ENCODE measurements at regions not wholly inside any gene's neighbourhood (a gene's known extent, or its start where the extent isn't known, plus 50 kb on each side); places are given as distances from the start of the nearest gene placed in this dataset.

GRCh38 chr20:54856202-54856601 is 380.8 kb downstream of the DOK5 start:
- DNase-seq (ENCODE audit: low read depth) = no peak
- H3K4me3 ChIP-seq (ENCODE audit: low read length) = no peak overlapping the region
- TF ChIP-seq CTCF (IDR thresholded peaks at IDR 0.05; ENCODE audit: insufficient read depth, low read depth, low read length, missing control alignments) = no peak

- DNase-seq (ENCODE audit: low read depth) = no peak
- no peak overlapping the region for H3K4me3 ChIP-seq (ENCODE audit: low read length)
- no peak for TF ChIP-seq CTCF (IDR thresholded peaks at IDR 0.05; ENCODE audit: insufficient read depth, low read depth, low read length, missing control alignments)
Observed at GRCh38 chr20:54849741-54850140, 374.3 kb downstream of the DOK5 start.

- H3K4me3 ChIP-seq (ENCODE audit: low read length) = no peak overlapping the region
- DNase-seq (ENCODE audit: low read depth) = no peak
- no peak for TF ChIP-seq CTCF (IDR thresholded peaks at IDR 0.05; ENCODE audit: insufficient read depth, low read depth, low read length, missing control alignments)
Observed at GRCh38 chr20:54848984-54849538, 373.7 kb downstream of the DOK5 start.

DNA sequence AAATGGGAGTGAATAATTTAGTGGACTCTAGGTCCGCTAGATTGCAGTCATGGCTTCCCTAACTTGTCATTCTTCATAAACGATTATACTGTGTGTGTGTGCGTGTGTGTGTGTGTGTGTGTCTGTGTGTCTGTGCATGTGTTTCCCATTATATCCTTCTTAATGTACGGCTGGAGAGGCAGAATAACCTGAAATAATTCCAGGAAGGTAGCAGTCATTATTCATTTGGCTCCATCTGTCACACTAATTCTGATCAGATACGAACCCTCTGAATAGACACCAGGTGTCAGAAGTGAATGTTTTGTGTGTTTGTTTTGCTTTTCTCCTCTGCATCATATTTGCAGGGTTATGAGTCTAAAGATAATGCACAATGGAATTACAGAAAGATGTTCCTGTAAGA is 372.9 kb downstream of the DOK5 start:
- no peak overlapping the region for H3K4me3 ChIP-seq (ENCODE audit: low read length)
- no peak for TF ChIP-seq CTCF (IDR thresholded peaks at IDR 0.05; ENCODE audit: insufficient read depth, low read depth, low read length, missing control alignments)
- DNase-seq (ENCODE audit: low read depth) = no peak

GRCh38 chr20:54846948-54847347 is 371.6 kb downstream of the DOK5 start:
- no peak for DNase-seq (ENCODE audit: low read depth)

DNA sequence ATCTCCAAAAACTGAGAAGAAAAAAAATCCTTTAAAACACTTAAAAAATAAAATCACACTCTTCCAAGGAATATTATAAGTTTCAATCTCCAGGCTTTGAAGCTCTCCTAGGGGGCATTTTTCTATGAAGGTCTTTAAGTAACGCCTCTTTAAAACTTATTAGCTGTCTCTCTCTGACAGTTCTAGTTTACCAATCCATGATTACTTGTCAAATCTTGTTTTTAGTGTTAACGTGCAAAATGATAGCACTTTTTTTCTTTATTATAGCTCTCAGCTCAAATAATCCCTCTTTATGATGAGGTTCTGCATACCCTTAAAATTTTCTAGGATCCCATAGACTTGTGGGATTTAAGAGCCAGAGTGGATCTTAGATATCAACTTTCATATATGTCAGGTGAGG is 369.0 kb downstream of the DOK5 start:
- TF ChIP-seq CTCF (IDR thresholded peaks at IDR 0.05; ENCODE audit: insufficient read depth, low read depth, low read length, missing control alignments) = no peak
- no peak overlapping the region for H3K4me3 ChIP-seq (ENCODE audit: low read length)
- no peak for DNase-seq (ENCODE audit: low read depth)

More at GRCh38 chr20:54846948-54847347, 371.6 kb downstream of the DOK5 start:
- TF ChIP-seq CTCF (IDR thresholded peaks at IDR 0.05; ENCODE audit: insufficient read depth, low read depth, low read length, missing control alignments) = no peak
- no peak overlapping the region for H3K4me3 ChIP-seq (ENCODE audit: low read length)

GRCh38 chr20:54843865-54844264 is 368.5 kb downstream of the DOK5 start:
- no peak for DNase-seq (ENCODE audit: low read depth)
- H3K4me3 ChIP-seq (ENCODE audit: low read length) = no peak overlapping the region
- TF ChIP-seq CTCF (IDR thresholded peaks at IDR 0.05; ENCODE audit: insufficient read depth, low read depth, low read length, missing control alignments) = no peak
